Epidermal melanocyte (primary cell): ENCODE measurements at regions not wholly inside any gene's neighbourhood (a gene's known extent, or its start where the extent isn't known, plus 50 kb on each side); places are given as distances from the start of the nearest gene placed in this dataset.
"Not testable (repeated sequence)": the region's sequence is repeated elsewhere in the genome, so short reads cannot be mapped to it uniquely, and the experiment has no call there.

Source experiments
- DNase-seq: peaks from one replicate; pipeline ENCODE4 v3.0.0; 2011; ENCODE audit warnings: low spot score; ENCODE audit not compliant: insufficient read length

DNA sequence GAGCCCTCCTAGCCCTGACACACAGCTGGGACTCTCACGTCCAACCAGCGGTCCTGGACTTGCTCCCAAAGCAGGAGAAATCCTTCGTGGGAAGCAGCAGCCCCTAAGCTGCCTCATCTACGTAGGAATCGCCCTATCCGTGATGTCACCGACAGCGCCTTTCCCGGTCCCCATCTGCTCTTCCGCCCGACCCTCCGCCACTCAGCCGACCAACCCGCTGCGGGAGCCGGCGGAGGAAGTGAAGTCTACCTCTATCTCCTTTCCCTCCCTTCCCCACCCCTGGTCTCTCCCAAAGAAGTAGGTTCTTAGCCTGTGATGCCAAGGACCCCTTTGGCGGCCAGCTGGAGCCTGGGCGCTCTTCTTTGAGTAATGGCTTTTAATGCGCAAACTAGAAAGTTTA, 272.1 kb downstream of the FAM72C start:
- no peak for DNase-seq

DNA sequence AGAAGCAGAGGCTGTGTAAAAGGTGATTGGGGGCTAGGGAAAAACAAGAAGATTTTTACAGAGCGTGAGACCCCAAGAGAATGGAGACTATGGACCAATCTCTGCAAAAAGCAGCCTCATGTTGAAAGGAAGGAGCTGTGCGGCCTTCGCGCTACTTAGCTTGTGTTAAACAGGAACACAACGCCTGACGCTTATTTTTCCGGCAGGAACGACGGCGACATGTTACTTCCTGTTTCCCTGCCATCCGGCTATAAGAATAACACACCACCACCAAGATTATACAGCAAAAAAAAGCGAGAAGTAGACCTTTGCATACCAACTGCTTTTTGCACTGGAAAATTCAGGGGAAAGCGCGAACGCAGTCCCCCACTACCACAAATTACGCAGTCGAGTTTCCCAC, 272.7 kb downstream of the FAM72C start:
- no peak for DNase-seq

DNA sequence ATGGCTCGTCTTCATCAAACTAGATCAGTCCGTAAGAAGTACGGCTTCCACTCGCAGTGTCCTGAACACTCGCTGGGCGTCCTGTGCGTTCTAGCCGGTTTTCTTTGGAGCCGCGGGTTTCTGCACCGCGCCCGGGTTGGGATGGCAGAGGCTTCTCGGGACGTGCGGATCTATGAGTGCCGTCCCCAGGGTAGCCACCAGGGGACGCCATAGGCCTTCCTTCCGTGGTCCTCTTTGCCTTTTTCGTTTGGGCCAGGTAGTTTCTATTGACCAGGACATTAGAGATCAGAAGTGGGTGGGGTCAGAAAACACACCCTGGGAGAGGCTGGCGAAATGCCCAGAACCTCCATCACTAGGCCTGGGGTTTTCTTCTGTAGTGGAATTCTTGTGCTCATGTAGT, 273.8 kb downstream of the FAM72C start:
- DNase-seq = no peak

DNA sequence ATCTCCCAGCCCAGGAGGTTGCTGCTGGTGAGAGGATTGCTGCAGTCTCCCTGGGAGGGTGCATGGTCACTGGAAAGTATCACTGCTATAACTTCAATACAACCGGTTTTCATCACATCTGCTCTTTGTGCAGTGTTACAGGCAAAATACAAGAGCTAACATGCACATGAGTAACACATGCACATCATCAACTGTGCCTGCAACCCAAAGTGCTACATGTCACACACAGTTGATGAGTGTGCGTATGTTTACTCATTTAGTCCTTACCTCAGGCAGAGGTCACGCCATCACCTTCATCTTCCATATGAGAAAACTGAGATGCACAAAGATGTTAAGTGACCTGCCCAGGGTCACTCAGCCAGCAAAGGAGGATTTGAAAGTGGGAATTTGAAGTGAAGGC, 277.7 kb downstream of the FAM72C start:
- no peak for DNase-seq

DNA sequence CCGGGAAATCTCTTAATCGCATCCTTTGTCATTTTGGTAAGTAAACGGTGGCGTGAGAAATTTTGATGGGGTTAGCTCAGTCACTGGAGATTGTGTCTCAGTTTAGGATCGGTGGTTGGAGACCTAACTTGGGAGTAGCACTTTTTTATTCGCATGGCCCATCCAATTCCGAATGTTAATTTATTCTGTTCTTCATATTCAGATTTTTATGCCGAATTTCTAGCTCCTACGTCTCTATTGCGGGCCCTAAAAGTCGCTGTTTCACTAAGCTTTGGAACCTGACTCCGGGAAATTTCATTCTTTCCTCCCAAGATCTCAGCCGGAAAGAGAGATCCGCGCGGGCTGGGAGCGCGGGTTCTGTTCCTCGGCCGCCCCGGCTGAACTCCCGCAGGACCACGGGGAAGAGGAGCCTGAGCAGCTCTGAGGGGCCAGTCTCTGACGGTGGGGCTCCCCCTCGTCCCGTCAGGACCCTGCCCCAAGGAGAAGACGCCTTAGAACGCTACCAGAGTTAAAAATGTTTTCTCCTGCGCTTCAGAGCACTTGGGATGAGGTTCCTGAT, 279.7 kb downstream of the FAM72C start:
- DNase-seq = no peak

DNA sequence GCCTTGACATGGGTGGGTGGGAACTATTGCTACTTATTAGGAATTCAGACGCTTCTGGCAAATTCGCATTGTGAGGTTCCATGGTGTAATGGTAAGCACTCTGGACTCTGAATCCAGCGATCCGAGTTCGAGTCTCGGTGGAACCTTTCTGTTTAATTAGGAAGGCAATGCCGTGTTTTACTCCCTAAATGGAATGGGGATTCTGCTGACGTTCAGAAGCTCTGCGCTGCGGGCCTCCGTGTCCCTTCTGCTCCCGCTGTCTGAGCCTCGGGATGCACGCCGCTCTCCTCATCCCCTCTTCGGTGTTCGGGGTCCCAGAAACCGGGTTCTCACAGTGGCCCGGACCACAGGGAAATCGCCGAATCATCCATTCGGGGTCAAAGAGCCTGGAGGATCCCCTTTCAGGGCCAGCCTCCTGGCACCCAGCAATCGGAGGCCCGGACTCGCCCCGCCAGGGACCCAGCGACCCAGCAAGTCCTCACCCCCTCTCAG, 280.3 kb downstream of the FAM72C start:
- DNase-seq = no peak

DNA sequence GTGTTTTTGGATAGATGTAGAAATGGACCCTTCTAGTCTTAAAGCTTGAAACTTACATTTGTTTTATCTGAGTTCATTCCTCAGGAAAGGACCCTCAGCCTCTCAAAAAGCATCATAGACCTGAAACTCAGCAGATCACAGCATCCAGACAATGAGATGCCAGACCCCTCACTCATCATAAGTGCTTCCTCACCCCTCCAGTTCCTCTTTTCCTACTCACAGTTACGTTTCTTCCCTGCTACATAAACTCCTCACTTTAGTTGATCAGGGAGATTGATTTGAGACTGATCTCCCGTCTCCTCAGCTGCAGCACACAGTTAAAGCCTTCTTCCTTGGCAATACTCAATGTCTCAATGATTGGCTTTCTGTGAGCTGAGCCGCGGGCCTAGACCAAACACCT, 282.0 kb downstream of the FAM72C start:
- no peak for DNase-seq

DNA sequence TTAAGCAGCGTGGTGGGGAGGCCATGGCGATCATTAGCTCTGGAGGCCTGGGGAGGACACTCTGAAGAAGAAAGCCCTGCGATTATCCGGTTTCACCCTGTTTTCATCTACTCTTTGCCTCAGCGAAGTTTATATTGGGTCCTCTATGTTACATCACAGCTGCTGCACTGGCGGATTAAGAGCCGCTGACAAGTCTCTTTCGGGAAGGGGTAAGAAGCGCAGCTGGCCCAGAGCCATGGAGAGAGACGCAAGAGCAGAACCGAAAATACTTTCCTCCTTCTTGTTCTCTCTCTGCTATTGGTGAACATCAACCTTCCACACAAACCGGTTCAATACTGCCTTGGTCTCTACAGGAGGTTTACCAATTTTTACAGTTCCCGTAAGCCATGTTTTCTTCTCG, 291.5 kb downstream of the FAM72C start:
- DNase-seq = no peak

DNA sequence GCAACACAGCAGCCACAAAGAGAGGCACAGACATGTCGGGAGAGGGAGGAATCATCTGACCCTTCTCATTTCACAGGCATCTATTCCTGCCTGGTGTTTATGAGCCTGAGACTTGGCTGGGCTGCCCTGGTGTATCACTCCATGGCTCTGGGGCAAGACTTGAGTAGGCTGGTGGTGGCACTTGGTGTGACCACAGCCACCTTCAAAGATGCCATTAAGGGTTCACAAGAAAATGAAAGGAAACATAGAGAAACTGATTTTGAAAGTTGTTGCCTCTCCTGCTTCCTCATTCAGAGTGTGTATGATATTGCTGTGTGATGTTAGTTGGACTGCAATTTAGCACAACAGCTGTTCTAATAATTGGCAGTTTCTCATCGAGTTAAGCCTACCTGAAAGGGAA, 298.8 kb downstream of the FAM72C start:
- DNase-seq = no peak

DNA sequence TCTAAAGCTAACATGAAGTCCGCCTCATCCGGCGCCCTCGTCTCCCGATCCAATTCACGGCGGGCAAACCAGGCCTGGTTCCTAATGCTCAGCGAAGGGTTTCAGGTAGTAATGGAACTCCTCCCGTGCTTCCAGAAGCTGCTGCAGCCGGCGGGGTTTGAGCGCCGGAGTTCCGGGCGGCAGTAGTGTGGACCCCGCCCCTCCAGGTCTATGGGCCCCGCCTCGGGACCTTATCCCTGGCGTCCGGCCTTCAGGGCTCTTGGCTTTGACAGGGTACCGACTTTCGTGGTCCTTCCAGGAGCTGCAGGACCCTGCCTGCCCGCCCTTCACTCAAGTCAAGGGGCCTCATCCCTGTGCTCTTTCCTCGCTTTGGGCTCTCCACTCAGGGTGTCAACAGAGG, 304.1 kb downstream of the FAM72C start:
- no peak for DNase-seq

DNA sequence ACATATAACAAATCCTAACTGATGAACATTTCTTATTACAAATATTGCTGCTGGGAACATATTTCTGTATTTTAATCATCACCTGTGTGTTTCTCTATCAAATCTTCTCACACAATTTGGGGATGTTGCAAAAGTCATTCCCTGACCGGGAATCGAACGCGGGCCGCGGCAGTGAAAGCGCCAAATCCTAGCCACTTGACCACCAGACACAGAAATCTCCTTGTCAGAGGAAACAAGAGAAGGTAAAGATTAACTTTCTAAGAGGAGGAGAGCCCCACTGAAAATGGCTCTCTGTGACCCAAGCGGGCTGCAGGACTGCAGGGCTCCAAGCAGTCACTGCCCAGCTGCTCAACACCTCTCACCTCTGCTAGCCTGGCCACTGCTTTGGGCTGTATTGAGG, 304.9 kb downstream of the FAM72C start:
- no peak for DNase-seq

DNA sequence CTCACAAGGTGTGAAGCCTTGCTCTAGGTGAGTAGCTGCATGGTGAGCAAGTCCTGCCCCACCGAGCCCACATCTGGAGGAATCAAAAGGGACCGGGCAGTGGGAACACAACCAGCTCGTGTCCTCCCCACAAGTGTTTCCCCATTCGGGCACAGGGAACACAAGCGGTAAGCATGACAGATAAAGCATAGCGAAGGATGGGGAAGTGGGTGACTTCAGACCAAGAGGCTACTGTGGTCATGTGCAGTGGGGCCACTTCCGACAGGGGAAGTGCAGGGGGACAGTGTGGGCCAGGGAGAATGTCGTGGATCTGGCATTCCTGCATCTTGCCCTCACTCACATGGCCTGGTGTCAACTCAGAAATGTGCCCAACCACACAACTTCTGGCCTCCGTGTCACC, 306.2 kb downstream of the FAM72C start:
- no peak for DNase-seq

DNA sequence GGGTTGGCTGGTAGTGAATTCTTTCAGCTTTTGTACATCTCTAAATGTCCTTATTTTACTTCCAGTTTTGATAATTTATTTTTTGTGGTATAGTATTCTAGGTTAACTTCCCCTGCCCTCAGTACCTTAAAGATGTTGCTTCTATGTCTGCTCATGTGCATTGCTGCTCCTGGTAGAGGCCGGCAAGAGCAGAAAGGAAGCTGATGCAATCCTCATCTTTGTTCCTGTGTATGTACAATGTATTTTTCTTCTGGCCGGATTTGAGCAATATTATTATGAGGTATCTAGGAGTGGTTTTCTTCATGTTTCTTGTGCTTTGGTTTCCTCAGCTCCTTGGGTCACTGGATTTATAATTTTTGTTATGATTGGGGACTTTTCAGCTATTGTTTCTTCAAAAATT, 308.7 kb downstream of the FAM72C start:
- not testable (repeated sequence) for DNase-seq

DNA sequence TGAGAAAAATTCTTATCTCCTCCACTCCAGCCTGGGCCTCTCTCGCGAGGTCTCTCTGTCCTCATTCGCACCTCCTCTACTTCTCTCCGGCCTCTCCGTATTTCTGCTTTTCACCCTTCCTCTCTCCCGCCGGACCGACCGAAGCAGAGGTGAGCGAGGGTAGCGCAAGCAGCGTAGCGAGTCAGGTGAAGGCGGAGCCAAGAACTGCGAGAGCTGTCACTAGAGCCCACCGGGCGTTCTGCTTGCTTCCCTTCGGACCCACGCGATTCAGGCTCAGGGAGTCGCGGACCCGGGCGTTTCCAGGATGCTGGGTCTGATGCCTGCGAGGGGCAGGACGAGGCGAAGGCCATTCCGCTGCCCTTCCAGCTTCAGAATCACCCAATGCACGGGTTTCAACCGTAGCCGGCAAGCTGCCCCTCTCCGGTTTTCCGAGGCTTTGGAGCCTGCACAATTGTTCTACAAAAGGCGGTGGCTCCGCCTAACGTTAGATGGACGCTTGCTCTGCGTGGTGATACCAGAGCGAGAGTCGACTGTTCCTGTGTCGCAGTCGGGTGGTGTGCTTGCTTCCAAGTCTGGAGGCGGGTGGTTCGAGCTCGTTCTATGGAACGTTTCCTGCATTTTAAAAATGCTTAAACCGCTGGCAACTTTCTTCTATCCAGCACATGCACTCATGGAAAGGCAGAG, 310.2 kb downstream of the FAM72C start:
- DNase-seq = no peak

DNA sequence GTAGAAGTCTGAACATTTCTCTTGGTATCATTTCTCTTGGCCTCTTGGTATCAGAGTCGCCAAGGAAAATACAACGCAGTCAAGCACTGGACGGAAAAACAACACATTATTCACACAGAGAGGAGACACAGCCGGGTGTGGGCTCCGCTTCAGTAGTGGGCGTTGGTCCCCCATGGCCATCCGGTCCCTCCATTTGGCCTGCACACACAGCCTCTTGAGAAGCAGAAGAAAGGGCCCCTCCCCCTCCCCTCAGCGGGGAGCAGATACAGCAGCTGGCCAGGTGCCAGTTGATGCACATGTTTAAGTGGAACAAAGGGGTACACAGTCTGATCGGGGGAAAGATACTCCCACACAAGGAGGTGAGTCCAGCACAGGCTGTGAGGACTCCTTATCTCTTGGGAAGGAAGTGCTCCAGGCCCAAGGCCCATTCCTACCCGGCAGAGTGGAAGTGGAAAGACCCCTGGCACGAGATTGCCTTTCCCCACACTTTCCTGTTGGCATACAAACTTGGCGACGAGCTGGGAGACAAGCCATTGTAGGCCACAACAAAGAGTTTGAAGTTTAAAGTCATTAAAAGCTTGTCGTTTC, 311.3 kb downstream of the FAM72C start:
- DNase-seq = no peak

DNA sequence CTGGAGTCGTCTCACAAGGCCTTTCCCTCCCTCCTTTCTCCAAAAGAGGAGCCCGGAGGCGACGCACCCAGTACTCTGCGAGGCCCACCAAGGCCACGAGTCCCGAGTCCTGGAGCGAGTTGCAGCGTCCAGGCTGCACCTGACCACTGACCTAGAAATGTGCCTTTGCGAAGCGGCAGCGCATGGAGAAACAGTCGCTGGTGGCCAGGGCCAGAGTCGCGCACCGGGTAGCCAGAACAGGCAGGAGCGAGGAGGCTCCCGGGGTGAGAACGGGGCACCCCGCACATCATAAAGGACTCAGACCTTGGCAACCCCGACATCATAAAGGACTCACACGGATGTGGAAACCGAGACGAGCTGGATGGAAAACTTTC, 318.4 kb downstream of the FAM72C start:
- DNase-seq = no peak

DNA sequence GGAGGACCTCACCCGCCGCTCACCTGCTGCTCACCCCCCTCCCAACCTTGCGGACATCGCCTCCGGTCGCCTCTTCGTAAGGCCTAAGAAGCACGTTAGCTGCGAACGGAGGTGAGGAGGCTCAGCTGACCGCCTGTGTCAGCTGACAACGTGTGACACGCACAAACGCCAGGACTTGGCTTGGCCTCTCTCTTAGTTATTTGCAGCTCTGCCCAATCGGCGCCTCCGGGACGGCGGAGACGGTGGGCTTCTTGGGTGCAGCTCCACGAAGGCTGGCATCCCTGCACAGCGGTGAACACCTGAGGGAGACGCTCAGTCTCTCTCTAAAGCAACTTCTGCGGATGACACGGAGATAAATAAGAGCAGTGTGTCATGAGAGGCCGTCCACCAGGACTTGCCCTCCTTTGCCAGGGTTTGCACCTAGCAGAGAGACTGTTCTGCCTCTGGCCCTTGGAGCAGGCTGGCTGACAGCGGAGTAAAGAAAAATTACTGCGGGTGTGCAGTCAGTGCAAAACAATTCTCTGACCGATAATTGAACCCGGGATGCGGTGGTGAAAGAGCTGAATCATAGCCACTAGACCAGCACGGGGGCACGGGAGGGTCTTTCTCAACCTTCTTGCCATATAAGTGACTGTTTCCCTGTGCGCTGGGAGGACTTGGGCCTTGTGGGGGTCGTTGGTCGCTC, 318.9 kb downstream of the FAM72C start:
- no peak for DNase-seq

DNA sequence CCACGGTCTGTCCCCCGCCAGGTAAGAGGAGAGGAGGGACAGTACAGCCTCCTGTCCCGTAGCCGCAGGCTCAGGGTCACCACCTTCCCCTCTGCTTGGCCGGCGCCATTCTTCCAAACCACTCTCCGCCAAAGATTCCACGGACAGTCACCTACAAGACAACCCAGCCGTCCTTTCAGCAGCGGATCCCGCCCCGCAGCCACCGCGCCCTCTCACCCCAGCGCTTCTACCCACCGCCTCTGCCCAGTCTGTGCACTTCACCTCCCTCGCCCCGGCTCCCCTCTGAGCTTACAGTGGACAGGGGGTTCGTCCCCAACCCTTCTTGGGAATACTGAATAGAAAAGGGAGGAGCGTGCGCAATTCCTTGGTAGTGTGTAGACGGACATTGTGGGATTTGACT, 319.6 kb downstream of the FAM72C start:
- DNase-seq = no peak

DNA sequence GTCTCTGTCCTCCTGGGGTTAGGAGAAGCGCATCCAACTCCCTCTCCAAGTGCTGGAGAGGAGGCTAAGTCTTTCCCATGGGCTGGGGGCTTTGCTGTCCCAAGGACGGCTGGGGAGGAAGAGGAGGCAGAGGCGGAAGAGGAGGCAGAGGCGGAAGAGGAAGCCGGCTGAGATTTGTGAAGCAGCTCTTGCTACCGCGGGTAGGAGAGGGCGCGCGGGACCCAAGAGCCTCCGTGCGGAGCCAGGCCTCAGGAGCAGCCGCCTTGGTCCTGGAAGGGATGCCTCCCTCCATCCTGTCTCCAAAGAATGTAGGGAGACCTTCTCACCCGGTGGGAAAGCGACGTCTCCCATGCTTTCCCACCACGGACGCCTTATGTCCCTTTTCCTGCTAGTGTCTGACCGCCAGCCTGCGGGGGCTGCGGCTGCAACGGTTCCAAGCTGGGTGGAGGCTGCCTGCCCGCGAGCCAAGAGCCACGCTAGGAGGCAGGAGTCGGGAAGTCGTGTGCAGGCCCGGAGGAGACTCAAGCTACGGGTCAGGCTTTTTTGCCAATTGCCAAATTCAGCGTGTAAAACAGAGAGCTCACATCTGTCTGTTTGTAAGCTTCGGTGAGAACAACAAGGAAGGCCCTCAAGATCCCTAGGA, 320.3 kb downstream of the FAM72C start:
- DNase-seq = no peak

DNA sequence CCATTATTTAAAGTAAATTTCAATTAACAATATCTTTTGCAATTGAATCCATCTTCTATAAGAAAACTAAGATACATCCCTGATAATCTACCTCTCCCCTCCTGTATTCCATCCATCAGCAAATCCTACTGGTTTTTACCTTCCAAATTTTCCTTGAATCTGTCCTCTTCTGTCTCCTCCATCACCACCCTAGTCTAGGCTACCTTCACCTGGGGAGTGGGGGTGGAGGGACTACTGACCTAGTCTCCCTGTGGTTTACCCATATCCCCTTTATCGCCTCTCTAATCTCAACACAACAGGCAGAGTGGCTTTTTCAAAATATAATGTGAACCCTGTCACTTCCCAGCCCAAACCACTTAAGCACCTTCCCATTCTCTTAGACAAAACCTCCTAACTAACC, 327.8 kb downstream of the FAM72C start:
- DNase-seq = not testable (repeated sequence)

DNA sequence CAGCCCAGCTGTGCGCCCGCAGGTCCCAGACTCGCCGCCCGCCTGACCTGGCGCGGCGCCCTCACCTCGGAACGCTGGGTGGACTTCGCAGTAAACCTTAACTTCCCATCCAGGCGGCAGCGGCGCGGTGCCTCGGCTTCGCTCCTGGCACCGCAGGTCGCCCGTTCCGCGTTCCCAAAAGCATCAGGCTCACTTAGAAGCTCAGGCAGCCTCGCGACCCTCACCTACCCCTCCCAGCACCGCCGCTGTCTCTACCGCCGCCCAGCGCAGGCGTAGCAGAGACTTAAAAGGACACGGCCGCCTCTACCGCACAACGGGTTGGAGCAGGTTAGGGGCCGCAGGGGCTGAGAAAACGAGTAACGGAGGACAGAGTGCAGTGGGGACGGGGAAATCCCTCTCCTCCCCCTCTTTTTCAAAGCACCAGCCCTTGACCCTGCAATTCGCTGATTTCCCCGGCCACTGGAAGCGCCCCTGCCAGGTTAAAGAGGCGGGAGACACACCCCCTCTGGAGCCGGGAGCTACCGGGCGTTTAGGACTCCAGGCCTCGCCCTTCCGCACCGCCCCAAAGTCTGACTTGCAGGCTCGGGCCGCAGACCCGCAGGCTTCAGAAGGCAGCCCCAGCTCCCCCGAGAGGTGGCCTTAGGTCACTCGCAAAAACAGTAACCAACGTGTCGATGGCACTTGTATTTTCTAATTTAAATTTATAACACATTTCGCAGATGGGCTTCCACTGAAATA, 328.5 kb downstream of the FAM72C start:
- no peak for DNase-seq
